Sigmoid colon (tissue), 4 donors: ENCODE measurements at regions not wholly inside any gene's neighbourhood (a gene's known extent, or its start where the extent isn't known, plus 50 kb on each side); places are given as distances from the start of the nearest gene placed in this dataset.

Experiments
- POLR2A ChIP-seq, 2 donors: fragments of 450-650 bp; IDR thresholded peaks; one replicate each; pipeline ENCODE4 v1.6.1; 2016; ENCODE audit warnings: antibody characterized with exemption in 2 of 2, mild to moderate bottlenecking in 2 of 2, moderate library complexity in 2 of 2
- POLR2AphosphoS5 ChIP-seq, 4 donors: sonication (generic); formaldehyde crosslinking; IDR thresholded peaks; one replicate each; pipeline ENCODE4 v1.6.1; 2017; ENCODE audit warnings: antibody characterized with exemption in 4 of 4
- TF ChIP-seq, protein P1 (sequence below), 4 experiments: fragments of 450-650 bp in 3 of 4; fragments of 200-600 bp in 1 of 4; IDR thresholded peaks; one replicate each; pipeline ENCODE4 v1.5.1; 2016 to 2019; ENCODE audit warnings: antibody characterized with exemption in 4 of 4, mild to moderate bottlenecking in 3 of 4, moderate library complexity in 2 of 4

GRCh38 chr7:119694506-119694905 lies 578.5 kb upstream of the KCND2 start:
- TF ChIP-seq POLR2AphosphoS5 (IDR thresholded peaks at IDR 0.05) (no peak), POLR2A (IDR thresholded peaks at IDR 0.05) (no peak)
- TF ChIP-seq, protein P1, sequence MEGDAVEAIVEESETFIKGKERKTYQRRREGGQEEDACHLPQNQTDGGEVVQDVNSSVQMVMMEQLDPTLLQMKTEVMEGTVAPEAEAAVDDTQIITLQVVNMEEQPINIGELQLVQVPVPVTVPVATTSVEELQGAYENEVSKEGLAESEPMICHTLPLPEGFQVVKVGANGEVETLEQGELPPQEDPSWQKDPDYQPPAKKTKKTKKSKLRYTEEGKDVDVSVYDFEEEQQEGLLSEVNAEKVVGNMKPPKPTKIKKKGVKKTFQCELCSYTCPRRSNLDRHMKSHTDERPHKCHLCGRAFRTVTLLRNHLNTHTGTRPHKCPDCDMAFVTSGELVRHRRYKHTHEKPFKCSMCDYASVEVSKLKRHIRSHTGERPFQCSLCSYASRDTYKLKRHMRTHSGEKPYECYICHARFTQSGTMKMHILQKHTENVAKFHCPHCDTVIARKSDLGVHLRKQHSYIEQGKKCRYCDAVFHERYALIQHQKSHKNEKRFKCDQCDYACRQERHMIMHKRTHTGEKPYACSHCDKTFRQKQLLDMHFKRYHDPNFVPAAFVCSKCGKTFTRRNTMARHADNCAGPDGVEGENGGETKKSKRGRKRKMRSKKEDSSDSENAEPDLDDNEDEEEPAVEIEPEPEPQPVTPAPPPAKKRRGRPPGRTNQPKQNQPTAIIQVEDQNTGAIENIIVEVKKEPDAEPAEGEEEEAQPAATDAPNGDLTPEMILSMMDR (IDR thresholded peaks at IDR 0.05): no peak
